H54 (cell line): ENCODE measurements at regions not wholly inside any gene's neighbourhood (a gene's known extent, or its start where the extent isn't known, plus 50 kb on each side); places are given as distances from the start of the nearest gene placed in this dataset.
"Not testable (repeated sequence)": the region's sequence is repeated elsewhere in the genome, so short reads cannot be mapped to it uniquely, and the experiment has no call there.

ENCODE experiments used
- DNase-seq: peaks from one replicate; pipeline ENCODE4 v3.0.0; 2011; ENCODE audit warnings: low spot score, mixed read lengths; ENCODE audit not compliant: insufficient read length
- FAIRE-seq: peaks from 3 replicates; lab custom pipeline; 2011; peaks lifted over from hg19 to GRCh38; lab: Jason Lieb, UNC
- POLR2A ChIP-seq: IDR thresholded peaks from 2 replicates; pipeline ENCODE4 v1.6.1; 2011; ENCODE audit warnings: low read depth, mild to moderate bottlenecking, low read length

- no peak for FAIRE-seq
- TF ChIP-seq POLR2A: no peak
- no peak for DNase-seq
These were observed 93.8 kb upstream of the FAM20A start for GRCh38 chr17:68694791-68695485.

DNA sequence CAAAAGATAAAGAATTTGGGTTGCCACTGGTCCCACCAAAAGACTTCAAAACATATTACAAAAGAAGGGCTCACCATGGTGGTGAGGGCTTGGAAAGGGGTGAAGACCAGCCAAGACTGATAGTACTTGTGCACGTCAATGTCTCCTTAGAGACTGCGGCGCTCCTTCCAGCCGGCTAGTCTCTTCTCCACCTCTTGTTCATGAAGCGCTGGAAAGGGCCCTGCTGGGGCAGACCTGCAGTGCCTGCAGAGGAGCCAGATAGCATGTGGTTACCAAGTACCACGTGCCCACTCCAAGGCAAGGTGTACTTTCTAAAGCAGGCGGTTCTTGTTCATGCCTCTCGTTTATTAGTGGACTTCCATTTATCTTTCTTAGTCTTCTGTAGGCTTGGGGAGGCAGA is 92.7 kb upstream of the FAM20A start:
- TF ChIP-seq POLR2A: no peak
- no peak for DNase-seq
- FAIRE-seq: no peak

- FAIRE-seq (no peak), DNase-seq (no peak)
- TF ChIP-seq POLR2A: no peak
These were observed 92.3 kb upstream of the FAM20A start for GRCh38 chr17:68693466-68693865.

DNA sequence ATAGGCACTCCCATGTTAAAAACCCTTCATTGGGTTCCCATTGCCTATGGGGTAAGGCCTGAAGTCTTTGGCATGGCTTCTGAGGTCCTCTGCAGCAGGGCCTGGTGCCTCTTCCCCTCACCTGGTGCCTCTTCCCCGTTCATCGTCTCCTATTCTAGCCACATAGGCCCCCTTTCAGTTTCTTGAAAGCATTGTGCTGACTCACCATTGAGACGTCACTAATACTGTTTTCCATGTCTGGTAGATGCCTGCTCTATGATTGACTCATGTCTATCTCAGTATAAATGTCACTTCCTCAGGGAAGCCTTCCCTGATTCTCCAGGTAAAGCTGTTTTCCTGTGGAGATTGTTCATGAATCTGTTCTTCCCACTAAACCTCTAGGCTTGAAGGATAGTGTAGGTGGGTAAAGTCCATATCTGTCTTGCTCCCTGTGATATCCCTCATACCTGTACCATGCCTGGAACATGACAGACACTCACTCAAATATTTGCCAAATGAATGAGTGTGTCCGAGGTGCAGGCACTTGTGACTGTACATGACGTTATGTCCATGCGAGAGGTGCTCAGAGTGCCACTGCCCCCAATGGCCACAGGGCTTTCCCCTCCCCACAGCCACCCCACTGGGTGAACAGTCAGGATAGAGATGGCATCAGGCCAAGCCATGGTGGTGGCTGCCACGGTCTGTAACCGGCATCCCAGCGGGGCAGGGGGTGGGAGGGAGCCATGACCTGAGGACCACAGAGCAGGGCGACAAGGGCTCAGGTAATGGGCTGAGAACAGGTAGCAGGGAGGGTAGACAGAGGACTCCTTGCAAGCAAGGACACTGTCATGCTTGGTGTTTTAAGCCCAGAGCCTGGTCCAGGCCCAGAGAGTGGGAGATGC is 85.2 kb upstream of the FAM20A start:
- FAIRE-seq (no peak), DNase-seq (no peak)
- no peak for TF ChIP-seq POLR2A

- no peak for FAIRE-seq
- no peak for TF ChIP-seq POLR2A
These were observed 83.8 kb upstream of the FAM20A start for GRCh38 chr17:68684949-68685357.

GRCh38 chr17:68682903-68683302 is 81.7 kb upstream of the FAM20A start:
- FAIRE-seq (no peak), DNase-seq (no peak)
- no peak for TF ChIP-seq POLR2A

More at GRCh38 chr17:68684949-68685357, 83.8 kb upstream of the FAM20A start:
- no peak for DNase-seq

GRCh38 chr17:68679882-68680281 is 78.7 kb upstream of the FAM20A start:
- DNase-seq (no peak), FAIRE-seq (no peak)
- no peak for TF ChIP-seq POLR2A

- no peak for FAIRE-seq
- DNase-seq: no peak
- no peak for TF ChIP-seq POLR2A
These were observed 75.7 kb upstream of the FAM20A start for GRCh38 chr17:68676856-68677255.

GRCh38 chr17:68675723-68676122 is 74.6 kb upstream of the FAM20A start:
- no peak for TF ChIP-seq POLR2A
- no peak for DNase-seq
- FAIRE-seq: no peak

DNA sequence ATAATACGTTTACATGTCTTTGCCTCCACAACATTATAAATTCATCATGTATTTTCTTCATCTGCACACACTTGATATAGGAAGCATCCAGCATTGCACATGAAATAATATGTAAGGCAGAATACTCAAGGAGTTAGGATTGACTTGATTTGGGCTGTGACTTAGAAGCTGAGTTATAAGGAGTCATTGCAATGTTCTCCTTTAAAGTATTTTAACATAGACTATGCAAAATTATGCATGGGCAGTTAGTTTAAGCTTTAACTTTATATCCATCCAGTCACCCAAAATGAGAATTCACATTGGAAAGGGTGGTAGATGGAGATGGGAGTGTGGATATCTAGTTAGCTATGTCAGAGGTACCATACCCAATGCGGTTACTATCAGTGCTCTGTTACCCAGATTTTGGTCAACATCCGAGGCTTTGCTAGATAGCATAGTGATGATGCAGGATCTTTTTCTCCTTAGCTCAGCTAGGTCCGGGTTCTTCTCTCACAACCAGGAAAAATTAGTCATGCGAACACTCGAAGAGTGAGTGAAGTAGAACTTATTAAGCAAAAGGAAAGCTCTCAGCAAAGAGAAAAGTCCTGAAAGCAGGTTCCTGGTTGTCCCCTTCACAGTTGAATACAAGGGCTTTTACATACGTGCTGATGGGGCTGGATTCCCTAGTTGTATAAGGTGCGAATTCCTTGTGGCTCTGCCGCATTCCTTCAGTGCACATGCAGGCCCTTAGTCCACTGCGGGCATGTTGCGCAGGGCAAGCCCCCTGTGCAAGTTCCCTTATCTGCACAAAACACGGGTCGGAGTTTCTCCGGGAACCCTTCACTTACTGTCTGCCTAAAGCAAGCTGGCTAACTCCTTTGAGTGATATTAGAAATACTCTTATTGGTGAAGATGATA is 73.1 kb upstream of the FAM20A start:
- no peak for FAIRE-seq
- no peak for DNase-seq
- no peak for TF ChIP-seq POLR2A

DNA sequence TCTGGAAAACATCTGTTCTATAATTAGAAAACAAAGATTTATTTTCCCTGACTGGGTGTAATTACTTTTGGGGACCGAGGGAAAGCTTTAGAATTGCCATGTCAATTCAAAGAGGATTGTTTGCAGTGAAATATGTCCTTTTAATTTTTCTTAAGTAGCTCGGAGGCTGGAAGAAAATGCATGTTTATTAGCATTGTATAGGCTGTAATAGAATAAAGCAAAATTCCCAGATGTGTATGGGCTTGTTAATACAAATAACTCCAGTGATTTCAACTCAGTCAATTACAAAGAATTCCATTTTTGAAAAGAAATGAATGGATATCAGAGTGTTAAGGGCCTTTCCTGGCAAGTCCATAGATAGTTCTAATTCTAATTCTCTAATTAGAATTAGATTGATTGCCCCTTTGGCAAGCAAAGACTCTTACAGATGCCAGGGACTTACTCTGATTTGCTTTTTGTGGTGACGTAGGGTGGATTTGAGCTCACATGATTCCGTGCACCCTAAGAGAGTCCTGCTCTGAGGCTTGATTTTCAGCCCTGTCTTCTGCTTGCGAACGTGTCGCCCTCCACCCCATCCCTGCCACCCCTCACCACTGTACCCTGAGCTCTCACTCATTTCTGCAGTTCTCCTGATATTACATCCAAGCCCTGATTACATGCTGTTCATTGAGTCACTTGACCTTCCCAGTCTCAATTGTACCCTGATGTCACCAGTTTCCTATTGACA is 70.0 kb upstream of the FAM20A start:
- no peak for FAIRE-seq
- no peak for DNase-seq
- TF ChIP-seq POLR2A: no peak

GRCh38 chr17:68666438-68666837 is 65.3 kb upstream of the FAM20A start:
- not testable (repeated sequence) for FAIRE-seq, DNase-seq

GRCh38 chr17:68665373-68665772 is 64.2 kb upstream of the FAM20A start:
- TF ChIP-seq POLR2A: no peak
- DNase-seq (no peak), FAIRE-seq (no peak)
